Stimulated activated CD4-positive, alpha-beta T cell treated with anti-CD3 and anti-CD28 coated beads, Interleukin-15, amount 100 ng/mL, for 48 hours (primary cell): ENCODE measurements at regions not wholly inside any gene's neighbourhood (a gene's known extent, or its start where the extent isn't known, plus 50 kb on each side); places are given as distances from the start of the nearest gene placed in this dataset.

Source experiments
- DNase-seq, 2 donors: peaks; one replicate each; pipeline ENCODE4 v3.0.0-alpha.2; 2020; ENCODE audit warnings: low read depth in 2 of 2

- DNase-seq = no peak
These were observed 133.4 kb downstream of the JCAD start for GRCh38 chr10:29925771-29926692.

- DNase-seq = no peak
These were observed 134.9 kb downstream of the JCAD start for GRCh38 chr10:29924436-29924835.

- no peak for DNase-seq
These were observed 135.9 kb downstream of the JCAD start for GRCh38 chr10:29923416-29923965.

- no peak for DNase-seq
These were observed 136.5 kb downstream of the JCAD start for GRCh38 chr10:29922892-29923291.

GRCh38 chr10:29922226-29922625, 137.2 kb downstream of the JCAD start:
- no peak for DNase-seq

GRCh38 chr10:29921071-29921446, 138.3 kb downstream of the JCAD start:
- DNase-seq = no peak

GRCh38 chr10:29920408-29921070, 138.8 kb downstream of the JCAD start:
- DNase-seq = no peak

- no peak for DNase-seq
These were observed 140.6 kb downstream of the JCAD start for GRCh38 chr10:29918623-29919400.

- DNase-seq = no peak
These were observed 142.1 kb downstream of the JCAD start for GRCh38 chr10:29917311-29917710.

GRCh38 chr10:29916669-29917068, 142.7 kb downstream of the JCAD start:
- DNase-seq = no peak

GRCh38 chr10:29914986-29915785, 144.2 kb downstream of the JCAD start:
- no peak for DNase-seq

- peak in 1 of 2 donors; percentile 14 for DNase-seq
These were observed 150.4 kb downstream of the JCAD start for GRCh38 chr10:29908962-29909361.

- no peak for DNase-seq
These were observed 158.5 kb downstream of the JCAD start for GRCh38 chr10:29900865-29901264.

- DNase-seq = no peak
These were observed 161.2 kb downstream of the JCAD start for GRCh38 chr10:29897999-29898716.

- no peak for DNase-seq
These were observed 162.0 kb downstream of the JCAD start for GRCh38 chr10:29897430-29897829.

GRCh38 chr10:29896053-29896452, 163.3 kb downstream of the JCAD start:
- no peak for DNase-seq

GRCh38 chr10:29895456-29895855, 163.9 kb downstream of the JCAD start:
- DNase-seq = no peak

GRCh38 chr10:29888321-29888720, 171.1 kb downstream of the JCAD start:
- no peak for DNase-seq

- DNase-seq = no peak
These were observed 173.1 kb downstream of the JCAD start for GRCh38 chr10:29886299-29886698.

- DNase-seq = no peak
These were observed 176.2 kb downstream of the JCAD start for GRCh38 chr10:29883231-29883630.

GRCh38 chr10:29882766-29883165, 176.6 kb downstream of the JCAD start:
- no peak for DNase-seq
